ENCODE measurements at regions not wholly inside any gene's neighbourhood (a gene's known extent, or its start where the extent isn't known, plus 50 kb on each side); places are given as distances from the start of the nearest gene placed in this dataset.
"Not testable (repeated sequence)": the region's sequence is repeated elsewhere in the genome, so short reads cannot be mapped to it uniquely, and the experiment has no call there.

- no peak for DNase-seq
These were observed 180.9 kb upstream of the SFSWAP start for GRCh38 chr12:131530041-131530332.

DNA sequence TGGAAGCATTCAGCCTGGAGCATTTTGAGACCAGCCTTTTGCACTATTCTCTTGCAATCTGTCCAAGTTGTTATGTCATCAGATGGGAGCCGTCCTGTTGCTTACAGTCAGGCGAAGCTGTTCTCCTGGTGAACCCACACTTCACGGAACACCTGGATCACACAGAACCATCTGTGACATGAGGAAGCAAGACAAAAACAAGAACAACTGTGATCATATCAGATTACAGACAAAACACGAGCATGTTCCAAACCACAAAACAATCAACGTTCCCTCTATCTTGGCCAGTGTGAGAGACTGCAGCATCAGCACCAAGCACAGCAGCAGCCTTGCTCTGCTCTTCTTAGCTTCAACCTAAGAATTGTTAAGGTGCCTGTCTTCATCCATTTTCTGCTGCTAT is 180.5 kb upstream of the SFSWAP start:
- DNase-seq, result no peak

DNA sequence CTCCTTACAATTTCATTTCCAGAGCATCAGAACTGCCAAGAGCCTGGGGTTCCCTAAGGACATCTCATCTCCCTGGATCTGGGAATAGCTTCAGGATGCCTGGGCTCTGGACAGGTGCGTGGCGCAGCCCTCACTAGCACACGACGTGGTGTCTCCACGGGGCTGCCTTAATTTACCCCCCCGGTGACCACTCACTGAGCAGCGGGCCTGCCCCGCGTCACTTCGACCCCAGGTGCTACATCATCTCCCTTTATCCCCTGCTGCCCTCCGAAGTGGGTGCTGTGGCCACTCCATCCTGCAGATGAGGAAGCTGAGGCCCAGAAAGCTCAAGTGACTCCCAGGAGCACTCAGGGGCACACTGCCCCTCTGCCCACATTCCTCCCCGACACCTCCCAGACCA is 177.8 kb upstream of the SFSWAP start:
- DNase-seq, result no peak

GRCh38 chr12:131535779-131536178 is 175.1 kb upstream of the SFSWAP start:
- DNase-seq, result no peak

DNA sequence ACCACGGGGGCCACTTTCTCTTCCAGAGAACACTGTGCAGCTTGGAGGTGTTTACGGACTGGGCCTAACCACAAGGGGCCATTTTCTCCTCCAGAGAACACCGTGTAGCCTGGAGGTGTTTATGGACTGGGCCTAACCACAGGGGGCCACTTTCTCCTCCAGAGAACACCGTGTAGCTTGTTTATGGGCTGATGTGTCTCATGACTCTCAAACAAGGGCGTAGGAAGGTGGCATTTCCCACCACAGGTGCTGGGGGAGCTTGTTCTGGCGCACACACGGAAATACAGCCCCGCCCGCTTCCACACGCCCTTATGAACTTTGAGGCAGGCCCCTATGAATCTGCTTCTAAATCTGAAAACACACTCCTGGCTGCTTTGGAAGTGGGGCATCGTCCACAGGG is 174.6 kb upstream of the SFSWAP start:
- DNase-seq, result no peak

DNA sequence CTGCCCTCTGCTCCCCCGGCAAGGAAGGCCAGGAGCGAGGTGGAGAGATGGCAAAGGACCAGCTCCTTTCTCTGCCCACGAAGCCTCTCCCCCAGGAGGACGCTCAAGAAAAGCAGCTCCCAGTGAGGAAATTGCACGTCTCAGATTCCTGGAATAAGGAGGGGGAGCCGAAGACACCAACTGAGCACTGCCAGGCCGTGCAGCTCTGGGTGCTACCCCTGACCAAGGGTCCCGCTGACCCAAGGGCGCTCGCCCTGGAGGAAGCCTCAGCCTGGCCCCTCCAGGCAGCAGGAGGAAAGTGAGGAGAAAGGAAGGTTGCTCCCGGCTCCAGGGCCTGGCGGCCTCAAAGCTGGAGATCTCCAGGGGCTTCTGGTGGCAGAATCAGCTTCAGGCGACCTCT is 174.1 kb upstream of the SFSWAP start:
- no peak for DNase-seq

- no peak for DNase-seq
These were observed 173.5 kb upstream of the SFSWAP start for GRCh38 chr12:131537267-131537958.

DNA sequence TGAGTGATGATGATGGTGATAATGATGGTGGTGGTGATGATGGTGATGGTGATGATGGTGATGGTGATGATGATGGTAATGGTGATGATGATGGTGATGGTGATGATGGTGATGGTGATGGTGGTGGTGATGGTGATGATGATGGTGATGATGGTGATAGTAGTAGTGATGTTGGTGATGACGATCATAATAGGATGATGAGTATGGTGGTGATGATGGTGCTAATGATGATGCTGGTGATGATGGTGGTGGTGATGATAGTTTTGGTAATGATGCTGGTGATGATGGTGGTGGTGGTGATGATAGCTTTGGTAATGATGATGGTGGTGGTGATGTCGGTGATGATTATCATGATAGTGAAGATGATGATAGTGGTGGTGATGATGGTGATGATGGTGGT is 171.5 kb upstream of the SFSWAP start:
- no peak for DNase-seq

DNA sequence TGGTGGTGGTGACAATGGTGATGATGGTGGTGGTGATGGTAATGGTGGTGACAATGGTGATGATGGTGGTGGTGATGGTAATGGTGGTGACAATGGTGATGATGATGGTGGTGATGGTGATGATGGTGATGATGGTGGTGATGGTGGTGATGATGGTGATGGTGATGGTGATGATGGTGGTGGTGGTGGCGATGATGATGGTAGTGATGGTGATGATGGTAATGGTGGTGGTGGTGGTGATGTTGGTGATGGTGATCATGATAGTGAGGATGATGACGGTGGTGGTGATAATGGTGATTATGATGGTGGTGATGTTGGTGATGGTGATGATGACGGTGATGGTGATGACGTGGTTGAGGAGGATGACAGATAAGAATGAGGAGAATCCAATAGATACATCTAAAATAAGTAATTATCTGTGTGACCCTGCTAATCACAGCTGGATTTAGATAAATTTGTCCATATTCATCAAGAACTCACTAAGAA is 170.7 kb upstream of the SFSWAP start:
- DNase-seq, result no peak

- not testable (repeated sequence) for DNase-seq
These were observed 169.4 kb upstream of the SFSWAP start for GRCh38 chr12:131541512-131541911.

GRCh38 chr12:131542351-131542750 is 168.5 kb upstream of the SFSWAP start:
- DNase-seq, result no peak

DNA sequence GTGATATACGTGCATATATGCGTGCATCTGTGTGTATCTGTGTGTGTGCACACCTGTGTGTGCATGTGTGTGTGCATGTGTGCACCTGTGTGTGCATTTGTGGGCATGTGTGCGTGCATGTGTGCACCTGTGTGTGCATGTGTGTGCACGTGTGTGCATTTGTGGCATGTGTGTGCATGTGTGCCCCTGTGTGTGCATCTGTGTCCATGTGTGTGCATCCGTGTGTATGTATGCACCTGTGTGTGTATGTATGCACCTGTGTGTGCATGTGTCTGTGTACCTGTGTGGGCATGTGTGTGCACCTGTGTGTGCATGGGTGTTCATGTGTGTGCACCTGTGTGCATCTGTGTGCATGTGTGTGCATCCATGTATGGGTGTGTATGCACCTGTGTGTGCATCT is 167.8 kb upstream of the SFSWAP start:
- no peak for DNase-seq

DNA sequence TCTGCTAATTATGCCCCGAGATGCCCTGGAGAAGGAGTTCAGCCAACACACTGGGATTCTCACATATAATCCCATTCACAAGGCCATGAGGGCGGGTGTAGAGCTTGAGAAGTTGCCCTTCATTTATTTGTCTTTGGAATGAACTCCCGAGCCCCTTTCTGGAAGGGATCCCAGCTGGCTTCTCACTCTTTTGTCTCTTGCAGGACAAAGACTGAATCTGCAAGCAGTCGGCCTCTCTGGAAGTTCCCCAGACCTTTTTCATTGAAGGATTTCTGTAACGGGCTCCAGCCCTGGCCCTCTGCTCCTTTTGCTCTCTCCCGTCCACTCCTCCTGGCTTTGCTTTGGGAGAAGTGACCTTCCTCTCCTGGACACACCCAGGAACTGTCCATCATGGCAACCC is 163.3 kb upstream of the SFSWAP start:
- DNase-seq, result no peak

DNA sequence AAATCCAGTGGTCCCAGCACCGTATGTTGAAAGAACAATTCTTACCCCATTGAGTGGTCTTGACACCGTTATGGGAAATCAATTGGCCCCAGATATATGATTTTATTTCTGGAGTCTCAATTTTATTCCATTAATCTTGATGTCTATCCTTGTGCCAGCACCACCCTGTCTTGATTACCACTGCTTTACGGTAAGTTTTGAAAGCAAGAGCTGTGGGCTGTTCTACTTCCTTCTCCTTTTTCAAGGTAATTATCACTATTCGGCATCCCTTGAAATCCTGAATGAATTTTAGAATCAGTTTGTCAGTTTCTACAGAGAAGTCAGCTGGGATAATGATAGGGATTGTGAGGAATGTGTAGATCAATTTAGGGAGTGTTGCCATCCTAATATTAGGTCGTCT is 160.8 kb upstream of the SFSWAP start:
- no peak for DNase-seq

DNA sequence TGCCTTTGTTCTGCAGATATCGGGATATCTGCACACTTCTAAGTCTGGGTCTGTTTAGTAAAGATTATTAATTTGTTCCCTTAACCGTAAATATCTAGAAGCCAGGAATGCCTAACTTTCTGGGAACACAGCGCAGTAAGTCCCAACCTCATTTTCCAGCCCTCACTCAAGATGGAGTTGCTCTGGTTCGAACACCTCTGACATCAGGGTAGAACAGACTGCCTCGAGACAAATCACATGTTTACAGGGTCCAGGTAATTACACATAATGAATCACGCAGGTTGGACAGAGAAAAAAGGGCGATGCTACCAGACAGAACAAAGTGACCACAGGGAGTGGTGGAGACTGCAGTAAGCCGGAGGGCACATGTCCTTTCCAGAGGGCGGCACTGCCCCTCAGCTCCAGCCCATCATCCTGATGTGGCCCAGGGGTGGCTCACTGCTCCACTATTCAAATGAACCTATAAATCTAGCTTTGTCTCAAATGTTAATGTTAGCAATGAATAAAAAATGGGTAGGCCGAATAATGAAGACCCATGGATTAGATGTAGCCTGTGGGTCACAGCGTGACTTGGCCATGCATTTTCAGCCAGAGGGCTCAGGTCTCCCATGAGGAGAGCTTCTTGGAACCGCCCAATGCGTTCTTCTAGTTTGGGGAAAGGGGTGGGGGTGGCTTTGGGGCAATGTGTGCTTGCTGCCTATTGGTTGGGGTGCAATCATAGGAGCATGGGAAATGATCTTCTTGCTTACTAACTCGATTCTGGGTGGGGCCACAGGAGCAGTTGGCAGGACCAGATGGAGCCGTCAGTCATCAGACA is 159.0 kb upstream of the SFSWAP start:
- DNase-seq, result no peak

DNA sequence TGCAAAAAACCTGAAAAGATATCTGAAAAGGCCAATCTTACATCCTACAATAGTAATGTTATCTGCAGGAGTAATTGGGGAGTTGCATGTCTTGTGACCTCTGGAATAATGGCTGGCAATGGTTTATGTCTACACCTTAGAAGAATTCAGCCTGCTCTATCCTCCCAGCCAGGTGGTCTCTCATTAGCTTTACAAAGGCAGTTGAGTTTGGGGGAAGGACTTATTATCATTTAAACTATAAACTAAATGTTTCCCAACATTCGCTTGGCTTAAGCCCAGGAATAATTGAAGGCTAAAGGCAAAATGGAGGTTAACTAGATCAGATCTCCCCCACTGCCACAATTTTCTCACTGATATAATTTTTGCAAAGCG is 158.4 kb upstream of the SFSWAP start:
- DNase-seq, result no peak

DNA sequence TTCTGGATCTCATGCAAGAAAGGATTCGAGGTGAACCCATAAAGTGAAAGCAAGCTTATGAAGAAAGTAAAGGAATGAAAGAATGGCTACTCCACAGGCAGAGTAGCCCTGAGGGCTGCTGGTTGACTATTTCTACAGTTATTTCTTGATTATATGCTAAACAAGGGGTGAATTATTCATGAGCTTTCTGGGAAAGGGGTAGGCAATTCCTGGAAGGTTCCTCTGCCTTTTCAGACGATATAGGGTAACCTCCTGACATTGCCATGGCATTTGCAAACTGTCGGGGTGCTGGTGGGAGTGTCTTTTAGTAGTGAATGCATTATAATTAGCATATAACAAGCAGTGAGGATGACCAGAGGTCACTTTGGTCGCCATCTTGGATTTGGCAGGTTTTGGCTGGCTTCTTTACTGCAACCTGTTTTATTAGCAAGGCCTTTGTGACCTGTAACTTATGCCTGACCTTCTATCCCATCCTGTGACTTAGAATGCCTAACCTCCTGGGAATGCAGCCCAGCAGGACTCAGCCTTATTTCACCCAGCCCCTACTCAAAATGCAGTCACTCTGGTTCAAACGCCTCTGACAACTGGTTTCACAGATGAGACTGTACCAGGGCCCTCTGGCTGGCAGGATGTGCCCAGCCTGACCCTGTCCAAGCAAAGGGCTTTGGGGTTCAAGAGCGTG is 157.7 kb upstream of the SFSWAP start:
- DNase-seq, result no peak

DNA sequence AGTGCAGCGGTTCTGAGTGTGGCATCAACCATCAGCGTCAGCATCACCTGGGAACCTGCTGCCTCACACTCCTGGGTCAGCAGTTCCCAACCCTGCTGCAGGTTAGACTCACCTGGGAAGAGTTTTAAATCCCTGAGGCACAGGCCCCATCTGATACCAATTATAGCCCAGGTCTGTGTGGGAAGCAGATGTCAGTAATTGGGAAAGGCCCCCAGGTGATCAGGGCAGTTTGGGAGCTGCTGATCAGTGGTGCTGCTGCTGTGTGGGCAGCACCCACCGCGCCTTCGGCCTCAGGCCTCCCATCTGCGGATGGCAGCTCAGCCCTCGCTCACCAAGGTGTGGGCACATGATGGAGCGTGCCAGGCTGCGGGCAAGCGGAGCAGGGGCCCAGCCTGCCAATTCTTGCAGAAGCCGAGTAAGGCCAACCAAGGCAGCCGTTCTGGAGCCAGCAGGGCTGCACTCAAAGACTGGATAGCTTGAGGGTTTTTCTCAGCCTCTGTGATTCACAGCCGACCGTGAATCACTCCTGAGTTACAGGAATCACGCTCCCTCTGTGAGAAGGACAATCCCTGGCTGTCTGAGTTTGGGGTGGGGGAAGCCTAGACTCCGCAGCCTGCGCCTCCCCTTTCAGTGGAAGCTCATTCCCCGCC is 155.6 kb upstream of the SFSWAP start:
- no peak for DNase-seq

- no peak for DNase-seq
These were observed 155.0 kb upstream of the SFSWAP start for GRCh38 chr12:131555866-131556265.

DNA sequence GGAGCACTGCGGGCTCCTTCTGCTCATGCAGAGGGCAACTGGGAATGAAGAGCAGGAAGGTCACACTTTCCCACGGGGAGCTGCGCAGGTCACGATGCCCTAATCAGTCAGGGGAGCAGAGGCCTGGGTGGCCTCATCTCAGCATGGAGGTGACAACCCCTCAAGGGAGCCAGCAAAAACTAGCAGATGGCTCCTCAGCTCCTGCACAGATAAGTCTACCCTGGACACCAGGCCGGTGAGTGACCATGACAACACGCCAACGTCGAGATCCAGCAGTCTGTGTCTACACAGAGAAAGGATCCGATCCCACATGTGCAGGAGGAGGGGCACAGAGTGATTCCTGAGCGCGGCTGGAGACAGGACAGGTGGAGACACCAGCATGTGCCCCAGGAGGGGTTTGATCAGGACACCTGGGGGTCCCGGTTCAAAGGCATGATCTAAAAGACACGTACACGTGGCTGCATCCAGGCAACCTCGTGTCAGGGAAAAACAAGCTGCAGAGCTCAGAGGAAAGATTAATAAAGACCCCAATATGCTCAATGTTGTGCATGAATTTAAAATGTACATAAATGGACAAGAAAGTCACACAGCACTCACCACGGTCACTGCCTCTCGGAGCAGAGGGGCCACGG is 153.7 kb upstream of the SFSWAP start:
- DNase-seq, result no peak

GRCh38 chr12:131559517-131560516 is 151.1 kb upstream of the SFSWAP start:
- DNase-seq, result no peak

DNA sequence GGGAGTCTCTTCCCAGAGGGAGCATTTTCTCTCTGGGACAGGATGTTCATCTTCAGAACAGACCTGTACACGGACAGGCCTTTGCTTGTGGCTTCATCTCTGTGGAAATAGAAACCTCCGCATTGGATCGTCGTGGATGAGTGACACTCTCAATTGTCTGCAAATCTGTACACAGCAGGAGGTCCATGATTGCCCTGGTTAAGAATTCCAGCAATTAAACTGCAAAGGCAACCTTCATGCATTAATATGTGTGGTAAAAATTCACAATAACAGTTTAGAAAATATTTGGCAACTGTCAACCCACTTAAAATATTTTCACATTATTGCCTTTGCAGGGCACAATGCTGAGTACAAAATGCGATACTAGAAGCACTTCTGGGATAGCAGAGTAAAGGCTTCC is 149.8 kb upstream of the SFSWAP start:
- no peak for DNase-seq
